Endothelial cell of hepatic sinusoid (primary cell): ENCODE measurements at regions not wholly inside any gene's neighbourhood (a gene's known extent, or its start where the extent isn't known, plus 50 kb on each side); places are given as distances from the start of the nearest gene placed in this dataset.

Source experiments
- in situ Hi-C: cut with HindIII; loops from 2 replicates; pipeline ENCODE4 v1.10.0; 2017; ENCODE audit warnings: low sequenced_read_pairs

- in situ Hi-C loops = no loop called here
Measured at GRCh38 chr20:50337521-50338466, 147.2 kb downstream of the CEBPB start.

DNA sequence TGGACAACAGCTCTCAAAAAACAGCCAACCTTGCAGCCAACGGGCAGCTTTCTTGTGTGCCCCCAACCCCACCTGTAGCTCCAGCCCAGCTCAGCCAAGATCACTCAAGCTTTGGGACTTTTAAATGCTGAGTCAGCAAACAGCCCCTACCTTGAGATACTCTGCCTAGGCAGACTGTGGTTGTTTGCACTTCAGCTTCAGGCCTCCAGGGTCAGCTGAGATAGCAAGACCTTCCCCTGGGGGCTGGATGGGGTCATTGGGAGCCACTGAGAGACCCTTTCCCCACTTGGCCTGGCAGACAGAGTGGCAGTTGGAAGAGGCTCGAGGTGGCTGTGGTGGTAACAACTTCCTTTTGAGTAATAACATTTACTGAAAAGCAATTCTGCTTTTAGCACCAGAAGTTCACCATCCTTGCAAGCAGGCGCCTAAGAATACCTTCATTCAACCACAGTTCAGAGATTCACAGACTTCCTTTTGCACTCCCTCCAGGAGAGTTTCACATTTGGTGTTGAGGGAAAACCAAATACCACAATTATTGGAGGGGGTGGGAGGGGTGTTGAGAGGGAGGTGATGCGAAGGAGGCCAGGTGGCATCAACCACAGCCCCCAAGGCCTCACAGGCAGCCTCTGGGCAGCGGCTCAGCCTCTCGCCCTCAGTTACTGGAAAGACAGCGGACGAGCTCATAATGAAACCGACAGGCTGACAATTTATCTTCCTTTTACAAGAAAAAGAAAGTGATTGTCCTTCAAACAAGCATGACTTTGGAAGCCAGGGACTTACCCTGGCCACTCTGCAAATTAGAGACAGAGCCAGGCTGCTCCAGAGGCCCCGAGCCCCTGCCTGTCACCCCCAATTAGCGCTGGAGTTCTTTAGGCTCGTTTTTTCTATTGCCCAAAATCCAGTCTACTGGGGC lies 148.1 kb downstream of the CEBPB start:
- in situ Hi-C loops = no loop called here

DNA sequence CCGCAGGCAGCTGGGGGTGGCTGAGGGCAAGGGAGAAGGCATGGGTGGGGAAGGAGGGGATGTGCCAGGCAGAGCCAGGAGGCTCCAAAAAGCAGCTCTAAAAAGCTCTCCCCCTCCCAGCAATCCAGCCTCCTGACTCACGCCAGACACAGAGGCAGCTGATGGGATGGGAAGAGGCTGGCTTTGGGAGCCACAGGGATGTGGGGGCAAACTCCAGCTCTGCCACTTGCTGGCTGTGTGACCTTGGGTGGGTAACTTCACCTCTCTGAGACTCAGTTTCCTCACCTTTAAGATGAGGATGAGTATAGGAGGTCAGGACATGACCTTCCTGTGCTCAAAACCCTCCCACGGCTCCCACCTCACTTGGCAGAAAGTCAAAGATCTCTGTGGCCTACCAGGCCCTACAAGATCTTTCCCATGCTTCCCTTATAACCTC lies 148.9 kb downstream of the CEBPB start:
- in situ Hi-C loops = no loop called here

- in situ Hi-C loops = no loop called here
Measured at GRCh38 chr20:50340541-50340940, 149.9 kb downstream of the CEBPB start.

GRCh38 chr20:50341050-50341449 lies 150.4 kb downstream of the CEBPB start:
- in situ Hi-C loops = no loop called here

GRCh38 chr20:50341880-50342637 lies 151.4 kb downstream of the CEBPB start:
- in situ Hi-C loops = no loop called here

- in situ Hi-C loops = no loop called here
Measured at GRCh38 chr20:50342638-50343102, 152.0 kb downstream of the CEBPB start.

GRCh38 chr20:50343125-50343489 lies 152.5 kb downstream of the CEBPB start:
- in situ Hi-C loops = no loop called here

DNA sequence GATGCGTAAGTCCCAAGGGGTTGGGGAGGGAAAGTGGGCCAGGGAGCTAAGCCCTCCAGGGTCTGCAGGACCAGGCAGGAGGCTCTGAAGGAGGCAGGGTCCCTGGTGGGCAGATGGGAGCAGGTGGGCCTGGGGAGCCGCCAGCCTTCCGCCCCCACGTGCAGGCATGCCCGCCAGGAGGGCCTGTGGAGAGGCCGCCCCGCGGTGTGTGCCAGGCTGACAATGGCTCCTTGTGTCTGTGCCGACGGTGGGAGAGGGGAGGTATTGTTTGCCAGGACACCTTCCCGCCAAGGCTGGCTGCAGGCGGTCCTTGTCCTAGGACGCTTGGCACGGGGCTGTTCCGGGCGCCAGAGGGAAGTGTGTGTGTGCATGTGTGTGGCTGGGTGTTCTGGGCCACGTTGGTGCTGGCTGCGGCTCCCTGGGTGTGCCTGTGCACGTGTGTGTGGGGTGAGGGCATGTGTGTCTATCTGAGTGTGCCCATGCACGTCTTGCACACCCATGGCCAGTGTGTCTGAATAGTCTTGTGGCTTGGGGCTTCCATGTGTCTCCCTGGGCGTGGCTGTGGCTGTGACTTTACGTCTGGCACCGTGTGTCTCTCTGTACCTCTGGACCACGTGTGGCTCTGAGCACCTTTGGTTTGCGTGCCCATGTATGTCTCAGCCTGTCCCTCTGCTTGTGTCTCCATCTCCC lies 153.0 kb downstream of the CEBPB start:
- in situ Hi-C loops = no loop called here

GRCh38 chr20:50344232-50345071 lies 153.8 kb downstream of the CEBPB start:
- in situ Hi-C loops = no loop called here

GRCh38 chr20:50345712-50346373 lies 155.2 kb downstream of the CEBPB start:
- in situ Hi-C loops = no loop called here

DNA sequence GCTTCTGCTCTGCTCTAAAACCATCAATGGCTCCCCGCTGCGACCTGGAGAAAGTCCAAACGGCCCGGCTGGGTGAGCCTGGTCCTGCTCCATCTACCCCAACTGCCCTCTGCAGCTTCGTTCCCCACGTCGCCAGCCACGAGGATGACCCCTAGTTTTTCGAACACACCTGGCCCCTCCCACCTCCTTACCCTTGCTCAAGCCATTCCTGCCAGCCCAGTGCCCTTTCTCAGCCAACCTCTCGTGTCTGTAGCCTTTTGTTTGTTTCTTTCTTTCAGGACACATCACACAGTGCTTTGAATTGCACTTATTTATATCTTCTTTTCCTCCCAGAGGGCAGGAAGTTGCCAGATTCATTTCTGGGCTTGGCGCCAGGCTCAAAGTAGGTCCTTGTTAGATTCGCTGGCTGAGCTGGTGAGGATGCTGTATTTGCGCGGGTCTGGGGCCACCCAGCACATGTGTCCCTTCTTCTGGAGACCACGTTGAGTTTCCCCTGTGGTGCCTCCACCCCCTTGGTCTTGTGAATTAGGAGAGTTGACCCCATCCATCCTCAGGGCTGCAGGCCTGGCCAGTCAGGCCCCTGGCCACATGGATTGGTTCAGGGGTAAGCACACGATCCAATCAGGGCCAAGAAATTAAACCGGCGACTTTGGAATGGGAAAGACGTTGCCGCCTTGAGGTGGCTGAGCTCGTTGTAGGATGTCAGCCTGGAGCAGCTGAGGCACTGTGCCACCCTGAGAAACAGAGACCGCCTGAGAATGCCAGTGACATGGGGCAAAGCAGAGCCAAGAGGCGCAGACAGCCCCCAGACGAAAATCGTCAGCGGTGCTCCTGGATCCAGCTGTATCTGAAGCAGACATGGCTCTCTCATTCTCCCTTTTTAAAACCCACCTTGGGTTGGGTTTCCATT lies 156.0 kb downstream of the CEBPB start:
- in situ Hi-C loops = no loop called here

DNA sequence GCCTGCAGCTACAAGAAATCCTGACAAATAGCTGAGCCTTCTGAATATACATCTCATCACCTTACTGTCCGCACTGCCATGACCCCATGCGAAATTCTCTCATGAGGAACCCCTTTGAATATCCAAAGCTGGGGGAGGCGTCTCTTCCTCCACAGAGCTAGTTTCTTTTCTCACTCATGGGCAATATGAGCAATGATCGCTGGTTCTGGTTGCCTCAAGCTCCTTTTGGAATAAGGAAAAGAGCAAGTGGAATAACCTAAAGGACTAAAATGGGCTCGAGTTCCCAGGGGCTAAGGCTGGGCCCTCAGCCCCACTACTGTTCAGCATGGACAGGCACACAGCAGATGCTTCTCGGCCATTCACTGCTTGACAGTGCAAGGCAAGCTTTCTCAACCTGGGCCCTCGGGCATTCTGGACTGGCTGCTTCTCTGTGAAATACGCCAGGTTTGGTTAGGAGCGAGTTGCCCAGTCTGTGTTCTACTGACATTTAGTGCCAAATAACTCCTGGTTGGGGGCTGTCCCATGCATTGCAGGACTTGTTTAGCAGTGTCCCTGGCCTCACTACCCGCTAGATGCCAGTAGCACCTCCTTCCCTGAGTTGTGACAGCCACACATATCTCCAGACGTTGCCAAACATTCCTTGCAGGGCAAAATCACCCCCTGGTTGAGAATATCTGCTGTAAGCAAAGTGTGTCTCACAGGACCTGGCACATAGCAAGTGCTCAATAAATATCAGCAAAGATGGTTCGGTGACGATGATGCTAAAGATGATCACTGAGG lies 156.8 kb downstream of the CEBPB start:
- in situ Hi-C loops = no loop called here

DNA sequence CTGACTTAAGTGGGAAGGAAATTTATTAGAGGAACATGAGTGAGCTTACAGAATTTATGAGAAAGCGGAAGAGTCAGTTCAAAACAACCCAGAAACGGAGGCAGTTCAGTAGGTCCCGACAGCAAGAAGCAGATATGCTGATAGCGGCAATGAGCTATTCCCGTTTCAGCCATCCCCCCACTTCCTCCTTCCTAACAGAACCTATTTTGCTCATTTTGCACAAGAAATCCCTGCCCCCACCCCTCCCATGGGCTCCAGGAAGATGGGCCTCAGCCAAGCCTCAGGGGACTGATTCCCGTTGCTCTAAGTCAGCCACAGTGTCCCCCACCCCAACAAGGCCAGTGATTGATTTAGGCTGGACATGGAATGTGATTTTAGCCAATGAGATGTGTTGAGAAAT lies 157.5 kb downstream of the CEBPB start:
- in situ Hi-C loops = no loop called here

DNA sequence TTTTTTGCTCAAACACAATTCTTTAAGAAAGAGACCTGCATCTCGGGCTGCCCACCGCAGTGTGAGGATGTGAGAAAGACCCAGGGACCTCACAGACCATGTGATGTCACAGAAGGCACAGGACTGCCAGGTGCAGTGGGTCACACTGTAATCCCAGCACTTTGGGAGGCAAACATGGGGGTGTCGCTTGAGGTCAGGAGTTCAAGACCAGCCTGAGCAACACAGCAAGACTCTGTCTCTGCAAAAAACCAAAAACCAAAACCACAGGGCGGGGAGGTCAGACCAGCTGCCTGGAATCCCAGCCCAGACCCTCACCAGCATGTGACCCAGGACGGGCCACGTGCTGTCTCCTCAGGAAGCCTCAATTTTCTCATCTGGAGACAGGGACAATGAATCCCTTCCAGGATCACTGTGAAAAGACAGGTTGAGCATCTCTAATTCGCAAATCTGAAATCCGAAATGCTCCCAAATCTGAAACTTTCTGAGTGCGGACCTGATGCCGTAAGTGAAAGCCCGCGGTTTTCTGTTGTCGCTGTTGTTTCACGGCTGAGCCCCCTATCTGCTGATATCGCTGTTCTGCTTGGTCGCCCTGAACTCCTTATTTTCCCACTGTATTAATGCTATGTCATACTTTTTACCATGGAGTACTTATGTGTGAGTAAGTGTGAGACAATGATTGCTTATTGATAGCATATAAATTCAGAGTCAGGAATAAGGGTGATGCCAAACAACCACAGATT lies 159.5 kb upstream of the PTPN1 start:
- in situ Hi-C loops = no loop called here

DNA sequence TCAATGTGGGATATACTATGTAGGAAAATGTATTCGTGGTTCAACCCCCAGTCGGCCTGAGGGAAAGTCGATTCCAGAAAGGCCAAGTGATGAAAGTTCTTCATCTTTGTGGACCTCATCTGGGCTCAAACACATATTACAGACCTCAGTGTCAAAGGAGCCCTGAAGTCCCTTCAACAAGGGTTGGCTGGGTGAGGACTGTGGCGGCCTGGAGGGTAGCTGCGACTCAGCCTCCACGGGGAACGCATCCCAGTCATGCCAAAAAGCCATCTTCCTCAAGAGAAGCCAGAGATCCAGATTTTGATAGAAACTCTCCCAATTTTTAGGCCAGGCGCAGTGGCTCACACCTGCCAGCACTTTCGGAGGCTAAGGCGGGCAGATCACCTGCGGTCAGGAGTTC lies 158.6 kb upstream of the PTPN1 start:
- in situ Hi-C loops = no loop called here
